ENCODE measurements at regions not wholly inside any gene's neighbourhood (a gene's known extent, or its start where the extent isn't known, plus 50 kb on each side); places are given as distances from the start of the nearest gene placed in this dataset.
"Not testable (repeated sequence)": the region's sequence is repeated elsewhere in the genome, so short reads cannot be mapped to it uniquely, and the experiment has no call there.

GRCh38 chr16:16928532-16929109 is 542.1 kb downstream of the XYLT1 start:
- in situ Hi-C loops (cut with HindIII; ENCODE audit: low sequenced_read_pairs), result no loop called here
- DNase-seq (ENCODE audit: low read depth, low spot score), result no peak
- no peak overlapping the region for H3K4me3 ChIP-seq (ENCODE audit: low read depth, low read length)
- TF ChIP-seq CTCF (IDR thresholded peaks at IDR 0.05; ENCODE audit: low read depth, low read length), result no peak

DNA sequence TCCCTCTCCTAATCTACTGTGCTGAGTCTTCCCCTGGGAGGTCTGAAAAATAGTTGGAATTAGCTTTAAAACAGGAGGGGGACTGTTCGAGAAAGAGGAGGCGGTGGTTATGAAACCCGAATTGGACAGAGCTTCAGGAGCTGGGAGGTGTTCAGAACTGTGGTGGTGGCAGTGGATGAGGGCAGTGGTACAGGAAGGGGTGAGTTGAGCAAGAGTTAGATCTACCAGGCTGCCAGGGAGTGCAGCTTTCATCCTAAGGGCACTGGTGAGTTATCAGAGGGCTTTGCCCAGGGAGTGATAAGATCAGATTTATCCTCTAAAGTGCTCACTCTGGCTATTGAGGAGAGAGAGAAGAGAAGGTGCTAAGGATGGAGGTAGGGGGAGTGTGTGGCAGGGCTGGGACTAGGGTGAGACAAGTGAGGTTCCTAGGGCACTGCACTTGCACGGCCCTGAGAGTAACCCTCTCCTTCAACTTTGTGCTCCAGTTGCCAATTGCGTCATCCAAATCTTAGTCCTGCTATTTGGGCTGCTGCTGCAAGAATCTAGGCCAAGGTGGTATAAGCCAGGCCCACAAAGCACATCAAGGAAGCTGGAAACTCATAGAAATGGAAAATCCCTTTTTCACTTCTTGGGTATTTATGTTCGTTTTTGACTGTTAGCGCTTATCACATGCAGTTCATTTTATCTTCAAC is 540.3 kb downstream of the XYLT1 start:
- TF ChIP-seq CTCF (IDR thresholded peaks at IDR 0.05; ENCODE audit: low read depth, low read length), result no peak
- DNase-seq (ENCODE audit: low read depth, low spot score), result no peak
- in situ Hi-C loops (cut with HindIII; ENCODE audit: low sequenced_read_pairs), result no loop called here

GRCh38 chr16:16933861-16934260 is 536.9 kb downstream of the XYLT1 start:
- H3K4me3 ChIP-seq (ENCODE audit: low read depth, low read length), result no peak overlapping the region
- DNase-seq (ENCODE audit: low read depth, low spot score), result no peak
- in situ Hi-C loops (cut with HindIII; ENCODE audit: low sequenced_read_pairs), result no loop called here
- TF ChIP-seq CTCF (IDR thresholded peaks at IDR 0.05; ENCODE audit: low read depth, low read length), result no peak

More for the DNA sequence above, 540.3 kb downstream of the XYLT1 start:
- no peak overlapping the region for H3K4me3 ChIP-seq (ENCODE audit: low read depth, low read length)

- no peak for DNase-seq (ENCODE audit: low read depth, low spot score)
- H3K4me3 ChIP-seq (ENCODE audit: low read depth, low read length), result no peak overlapping the region
- TF ChIP-seq CTCF (IDR thresholded peaks at IDR 0.05; ENCODE audit: low read depth, low read length), result no peak
- in situ Hi-C loops (cut with HindIII; ENCODE audit: low sequenced_read_pairs), result no loop called here
Observed at GRCh38 chr16:16934660-16935059, 536.1 kb downstream of the XYLT1 start.

- in situ Hi-C loops (cut with HindIII; ENCODE audit: low sequenced_read_pairs); DNase-seq (ENCODE audit: low read depth, low spot score); H3K4me3 ChIP-seq (ENCODE audit: low read depth, low read length): not testable (repeated sequence)
Observed at GRCh38 chr16:16935909-16936308, 534.9 kb downstream of the XYLT1 start.

- no peak overlapping the region for H3K4me3 ChIP-seq (ENCODE audit: low read depth, low read length)
- TF ChIP-seq CTCF (IDR thresholded peaks at IDR 0.05; ENCODE audit: low read depth, low read length), result no peak
- in situ Hi-C loops (cut with HindIII; ENCODE audit: low sequenced_read_pairs), result no loop called here
- no peak for DNase-seq (ENCODE audit: low read depth, low spot score)
Observed at GRCh38 chr16:16937576-16937975, 533.2 kb downstream of the XYLT1 start.

DNA sequence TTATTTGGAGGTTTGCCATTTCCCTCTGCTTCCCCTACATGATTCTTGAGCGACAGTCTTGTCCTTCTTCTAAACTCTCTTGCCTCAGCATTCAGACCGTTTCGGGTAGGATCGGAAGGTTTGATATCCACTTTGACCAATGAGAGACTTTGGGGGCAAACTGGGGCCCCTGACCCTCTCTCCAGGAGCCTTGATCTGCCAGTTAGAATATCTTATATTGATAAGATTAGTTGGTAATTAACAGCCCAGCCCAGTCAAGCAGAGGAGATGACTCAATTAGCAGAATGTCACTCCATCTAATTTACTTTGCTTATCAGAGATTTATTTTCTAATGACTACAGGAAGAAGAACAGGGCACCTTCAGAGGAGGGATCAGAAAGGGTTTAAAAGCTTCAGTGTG is 532.8 kb downstream of the XYLT1 start:
- no peak overlapping the region for H3K4me3 ChIP-seq (ENCODE audit: low read depth, low read length)
- no peak for DNase-seq (ENCODE audit: low read depth, low spot score)
- in situ Hi-C loops (cut with HindIII; ENCODE audit: low sequenced_read_pairs), result no loop called here

More for the DNA sequence above, 532.8 kb downstream of the XYLT1 start:
- TF ChIP-seq CTCF (IDR thresholded peaks at IDR 0.05; ENCODE audit: low read depth, low read length), result no peak

Data from astrocyte of the spinal cord (primary cell).